Ascending aorta (tissue), 2 donors: ENCODE measurements at regions not wholly inside any gene's neighbourhood (a gene's known extent, or its start where the extent isn't known, plus 50 kb on each side); places are given as distances from the start of the nearest gene placed in this dataset.

Experiments used
- DNase-seq, 2 donors: peaks; one replicate each; pipeline ENCODE4 v3.0.0-alpha.2; 2019; ENCODE audit warnings: low spot score in 2 of 2
- H3K27ac ChIP-seq, 2 donors: fragments of 200-600 bp; sonication (generic); one replicate each; pipeline ENCODE4 v1.5.1; 2016 to 2017; ENCODE audit warnings: mild to moderate bottlenecking in 1 of 2
- H3K27me3 ChIP-seq: fragments of 200-600 bp; sonication (generic); one replicate; pipeline ENCODE4 v1.5.1; 2017
- H3K36me3 ChIP-seq, 2 donors: fragments of 200-600 bp; sonication (generic); one replicate each; pipeline ENCODE4 v1.5.1; 2016
- H3K4me1 ChIP-seq, 2 donors: fragments of 200-600 bp; sonication (generic); one replicate each; pipeline ENCODE4 v1.5.1; 2016 to 2017; ENCODE audit warnings: mild to moderate bottlenecking in 1 of 2
- H3K4me3 ChIP-seq, 2 donors: fragments of 200-600 bp; sonication (generic); one replicate each; pipeline ENCODE4 v1.5.1; 2016 to 2017; ENCODE audit warnings: mild to moderate bottlenecking in 1 of 2
- H3K9me3 ChIP-seq, 2 donors: fragments of 200-600 bp; sonication (generic); one replicate each; pipeline ENCODE4 v1.5.1; 2016
- CTCF ChIP-seq, 3 experiments: fragments of 200-600 bp in 2 of 3; fragments of 450-650 bp in 1 of 3; sonication (generic) in 2 of 3; IDR thresholded peaks; one replicate each; pipeline ENCODE4 v1.5.1; 2016 to 2019; ENCODE audit warnings: antibody characterized with exemption in 3 of 3, mild to moderate bottlenecking in 1 of 3, moderate library complexity in 1 of 3
- intact Hi-C: fragments of 100-400 bp; cut with DNase I; formaldehyde crosslinking; loops from one replicate; pipeline ENCODE4 v1.15.1; 2023

DNA sequence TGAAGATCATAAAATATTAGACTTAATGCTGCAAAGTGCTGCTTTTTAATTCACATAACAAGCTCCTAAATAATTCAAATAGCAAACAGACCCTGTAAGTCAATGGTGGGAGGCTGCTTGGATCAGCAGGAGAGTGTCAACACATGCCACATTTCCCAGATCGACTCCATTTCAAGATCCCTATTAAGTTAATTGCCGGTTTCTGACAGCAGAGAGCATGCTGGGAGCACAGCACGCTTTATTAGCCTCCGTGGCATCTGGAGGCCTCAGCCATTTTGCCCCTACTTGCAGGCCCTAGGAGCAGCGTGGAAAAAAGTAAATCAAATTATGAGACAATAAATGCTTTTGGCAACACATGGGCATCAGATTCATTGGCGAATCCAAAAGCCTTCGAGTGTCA is 201.0 kb downstream of the EMX2 start:
- H3K36me3 ChIP-seq = no peaks in the 10 kb centered on the region
- H3K27me3 ChIP-seq = no peaks in the 10 kb centered on the region
- intact Hi-C loops = no loop called here
- no peak overlapping the region for H3K27ac ChIP-seq
- TF ChIP-seq CTCF (IDR thresholded peaks at IDR 0.05) = no peak
- H3K4me3 ChIP-seq = no peak overlapping the region
- DNase-seq = no peak
- no peaks in the 10 kb centered on the region for H3K4me1 ChIP-seq
- no peaks in the 10 kb centered on the region for H3K9me3 ChIP-seq

DNA sequence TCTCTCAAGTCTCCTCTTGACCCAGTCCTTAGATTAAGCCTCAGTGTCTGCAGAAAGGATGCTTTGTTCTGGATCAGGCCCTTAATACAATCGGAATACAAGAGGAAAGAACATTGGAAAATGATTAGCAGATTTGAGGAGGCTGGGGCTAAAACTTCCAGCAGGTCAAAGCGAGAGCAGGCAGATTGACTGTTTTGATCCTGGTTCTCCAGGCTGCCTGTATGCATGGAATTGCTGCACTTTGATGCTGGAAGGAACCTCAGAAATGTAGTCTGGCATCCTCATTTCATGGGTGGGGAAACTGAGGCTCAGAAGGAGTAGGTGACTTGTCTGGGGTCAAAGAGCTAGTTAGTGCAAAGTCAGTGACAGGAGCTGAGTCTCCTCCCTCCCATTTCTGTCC is 202.8 kb downstream of the EMX2 start:
- H3K4me1 ChIP-seq = no peaks in the 10 kb centered on the region
- TF ChIP-seq CTCF (IDR thresholded peaks at IDR 0.05) = no peak
- DNase-seq = no peak
- H3K27ac ChIP-seq = no peak overlapping the region
- no peaks in the 10 kb centered on the region for H3K36me3 ChIP-seq
- H3K27me3 ChIP-seq = no peaks in the 10 kb centered on the region
- no peaks in the 10 kb centered on the region for H3K9me3 ChIP-seq
- no peak overlapping the region for H3K4me3 ChIP-seq
- intact Hi-C loops = no loop called here

DNA sequence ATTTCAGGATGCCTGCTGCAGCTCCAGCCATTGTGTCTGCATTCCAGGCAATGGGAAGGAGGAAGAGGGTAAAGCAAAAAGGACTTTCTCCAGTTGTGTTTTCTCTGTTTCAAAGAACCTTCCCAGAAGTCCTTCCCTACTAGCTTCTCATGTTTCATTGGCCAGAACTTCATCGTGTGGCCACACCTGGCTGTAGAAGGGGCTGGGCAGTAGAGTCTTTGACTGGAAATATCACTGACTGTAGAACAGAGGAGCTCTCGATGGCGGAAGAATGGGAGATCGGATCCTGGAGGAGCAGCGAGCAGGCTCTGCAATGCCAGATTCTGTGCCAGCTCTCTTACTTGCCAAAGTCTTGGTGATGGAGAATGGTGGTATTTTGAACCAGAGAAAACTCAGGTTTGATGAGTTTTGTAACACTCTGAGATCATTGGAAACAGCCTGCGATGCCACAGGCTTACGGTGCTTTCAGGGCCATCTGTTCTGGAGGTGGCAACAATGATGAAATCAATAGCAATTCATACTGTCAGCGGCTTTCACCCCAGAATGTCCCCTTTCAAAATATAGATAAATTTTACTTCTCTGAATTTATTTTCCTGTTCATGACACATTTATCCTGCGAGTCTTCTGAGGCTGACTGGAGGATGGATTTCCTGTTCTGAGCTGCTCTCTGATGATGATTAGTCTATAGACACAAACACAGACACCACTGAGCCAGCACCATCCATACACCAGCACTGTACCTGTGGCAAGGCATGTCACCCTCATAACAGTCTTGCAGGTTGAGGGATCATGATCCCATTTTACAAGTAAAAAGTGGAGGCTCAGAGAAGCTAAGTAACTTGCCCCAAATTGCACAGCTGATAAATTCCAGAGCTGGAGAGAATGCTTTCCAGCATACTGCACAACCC is 204.2 kb downstream of the EMX2 start:
- Histone ChIP-seq H3K4me3 (no peak overlapping the region), H3K9me3 (no peaks in the 10 kb centered on the region), H3K27ac (no peak overlapping the region), H3K36me3 (no peaks in the 10 kb centered on the region), H3K4me1 (no peaks in the 10 kb centered on the region), H3K27me3 (no peaks in the 10 kb centered on the region)
- intact Hi-C loops = no loop called here
- DNase-seq = no peak
- no peak for TF ChIP-seq CTCF (IDR thresholded peaks at IDR 0.05)

GRCh38 chr10:117747636-117748035 is 205.1 kb downstream of the EMX2 start:
- no peak for TF ChIP-seq CTCF (IDR thresholded peaks at IDR 0.05)
- Histone ChIP-seq H3K36me3 (no peaks in the 10 kb centered on the region), H3K4me3 (no peak overlapping the region), H3K4me1 (no peaks in the 10 kb centered on the region), H3K27ac (no peak overlapping the region), H3K27me3 (no peaks in the 10 kb centered on the region), H3K9me3 (no peaks in the 10 kb centered on the region)
- intact Hi-C loops = no loop called here
- no peak for DNase-seq

- no peaks in the 10 kb centered on the region for H3K27me3 ChIP-seq
- H3K9me3 ChIP-seq = no peaks in the 10 kb centered on the region
- DNase-seq = no peak
- intact Hi-C loops = no loop called here
- no peaks in the 10 kb centered on the region for H3K4me1 ChIP-seq
- no peak for TF ChIP-seq CTCF (IDR thresholded peaks at IDR 0.05)
- no peak overlapping the region for H3K4me3 ChIP-seq
- no peak overlapping the region for H3K27ac ChIP-seq
- no peaks in the 10 kb centered on the region for H3K36me3 ChIP-seq
Measured at GRCh38 chr10:117748058-117748457, 205.5 kb downstream of the EMX2 start.
